Esophagus muscularis mucosa (tissue), 4 donors: ENCODE measurements at regions not wholly inside any gene's neighbourhood (a gene's known extent, or its start where the extent isn't known, plus 50 kb on each side); places are given as distances from the start of the nearest gene placed in this dataset.

Experiments
- EP300 ChIP-seq: sonication (generic); formaldehyde crosslinking; IDR thresholded peaks from one replicate; pipeline ENCODE4 v1.6.1; 2017; ENCODE audit warnings: antibody characterized with exemption
- POLR2A ChIP-seq: fragments of 450-650 bp; IDR thresholded peaks from one replicate; pipeline ENCODE4 v1.6.1; 2017; ENCODE audit warnings: antibody characterized with exemption, moderate library complexity, mild to moderate bottlenecking, low read depth
- TF ChIP-seq, protein P1 (sequence below), 3 experiments: fragments of 200-600 bp in 2 of 3; fragments of 450-650 bp in 1 of 3; sonication (generic) in 2 of 3; IDR thresholded peaks; one replicate each; pipeline ENCODE4 v1.5.1; 2017 to 2019; ENCODE audit warnings: antibody characterized with exemption in 3 of 3, mild to moderate bottlenecking in 2 of 3, moderate library complexity in 1 of 3

GRCh38 chr3:165389064-165389463 lies 192.9 kb upstream of the SLITRK3 start:
- TF ChIP-seq, protein P1, sequence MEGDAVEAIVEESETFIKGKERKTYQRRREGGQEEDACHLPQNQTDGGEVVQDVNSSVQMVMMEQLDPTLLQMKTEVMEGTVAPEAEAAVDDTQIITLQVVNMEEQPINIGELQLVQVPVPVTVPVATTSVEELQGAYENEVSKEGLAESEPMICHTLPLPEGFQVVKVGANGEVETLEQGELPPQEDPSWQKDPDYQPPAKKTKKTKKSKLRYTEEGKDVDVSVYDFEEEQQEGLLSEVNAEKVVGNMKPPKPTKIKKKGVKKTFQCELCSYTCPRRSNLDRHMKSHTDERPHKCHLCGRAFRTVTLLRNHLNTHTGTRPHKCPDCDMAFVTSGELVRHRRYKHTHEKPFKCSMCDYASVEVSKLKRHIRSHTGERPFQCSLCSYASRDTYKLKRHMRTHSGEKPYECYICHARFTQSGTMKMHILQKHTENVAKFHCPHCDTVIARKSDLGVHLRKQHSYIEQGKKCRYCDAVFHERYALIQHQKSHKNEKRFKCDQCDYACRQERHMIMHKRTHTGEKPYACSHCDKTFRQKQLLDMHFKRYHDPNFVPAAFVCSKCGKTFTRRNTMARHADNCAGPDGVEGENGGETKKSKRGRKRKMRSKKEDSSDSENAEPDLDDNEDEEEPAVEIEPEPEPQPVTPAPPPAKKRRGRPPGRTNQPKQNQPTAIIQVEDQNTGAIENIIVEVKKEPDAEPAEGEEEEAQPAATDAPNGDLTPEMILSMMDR (IDR thresholded peaks at IDR 0.05): no peak
- TF ChIP-seq EP300 (no peak), POLR2A (no peak)
